Osteocyte (in vitro differentiated cells): ENCODE measurements at regions not wholly inside any gene's neighbourhood (a gene's known extent, or its start where the extent isn't known, plus 50 kb on each side); places are given as distances from the start of the nearest gene placed in this dataset.

Experiments
- DNase-seq: peaks from one replicate; pipeline ENCODE4 v3.0.0; 2021; ENCODE audit warnings: mixed read lengths; ENCODE audit not compliant: unreplicated experiment; ENCODE audit errors: extremely low spot score
- H3K27ac Mint-ChIP-seq: one replicate; pipeline ENCODE4 v1.8.0; 2021; ENCODE audit warnings: mild to moderate bottlenecking, mixed read lengths; ENCODE audit not compliant: unreplicated experiment
- H3K27me3 Mint-ChIP-seq: one replicate; pipeline ENCODE4 v1.8.0; 2021; ENCODE audit warnings: mixed read lengths; ENCODE audit not compliant: unreplicated experiment
- H3K36me3 Mint-ChIP-seq: one replicate; pipeline ENCODE4 v1.8.0; 2021; ENCODE audit warnings: mixed read lengths; ENCODE audit not compliant: unreplicated experiment
- H3K4me1 Mint-ChIP-seq: one replicate; pipeline ENCODE4 v1.8.0; 2021; ENCODE audit warnings: mixed read lengths; ENCODE audit not compliant: unreplicated experiment
- H3K4me3 Mint-ChIP-seq: one replicate; pipeline ENCODE4 v1.8.0; 2021; ENCODE audit warnings: mild to moderate bottlenecking, moderate library complexity, mixed read lengths; ENCODE audit not compliant: unreplicated experiment
- H3K9me3 Mint-ChIP-seq: one replicate; pipeline ENCODE4 v1.8.0; 2021; ENCODE audit warnings: mixed read lengths; ENCODE audit not compliant: unreplicated experiment
- TF ChIP-seq, protein P1 (sequence below): fragments of 200-600 bp; sonication (generic); IDR thresholded peaks from 2 replicates; pipeline ENCODE4 v1.5.0; 2021; ENCODE audit warnings: antibody characterized with exemption, mild to moderate bottlenecking, moderate library complexity

GRCh38 chr11:106236295-106236694 is 158.8 kb downstream of the AASDHPPT start:
- DNase-seq = no peak
- TF ChIP-seq, protein P1, sequence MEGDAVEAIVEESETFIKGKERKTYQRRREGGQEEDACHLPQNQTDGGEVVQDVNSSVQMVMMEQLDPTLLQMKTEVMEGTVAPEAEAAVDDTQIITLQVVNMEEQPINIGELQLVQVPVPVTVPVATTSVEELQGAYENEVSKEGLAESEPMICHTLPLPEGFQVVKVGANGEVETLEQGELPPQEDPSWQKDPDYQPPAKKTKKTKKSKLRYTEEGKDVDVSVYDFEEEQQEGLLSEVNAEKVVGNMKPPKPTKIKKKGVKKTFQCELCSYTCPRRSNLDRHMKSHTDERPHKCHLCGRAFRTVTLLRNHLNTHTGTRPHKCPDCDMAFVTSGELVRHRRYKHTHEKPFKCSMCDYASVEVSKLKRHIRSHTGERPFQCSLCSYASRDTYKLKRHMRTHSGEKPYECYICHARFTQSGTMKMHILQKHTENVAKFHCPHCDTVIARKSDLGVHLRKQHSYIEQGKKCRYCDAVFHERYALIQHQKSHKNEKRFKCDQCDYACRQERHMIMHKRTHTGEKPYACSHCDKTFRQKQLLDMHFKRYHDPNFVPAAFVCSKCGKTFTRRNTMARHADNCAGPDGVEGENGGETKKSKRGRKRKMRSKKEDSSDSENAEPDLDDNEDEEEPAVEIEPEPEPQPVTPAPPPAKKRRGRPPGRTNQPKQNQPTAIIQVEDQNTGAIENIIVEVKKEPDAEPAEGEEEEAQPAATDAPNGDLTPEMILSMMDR = no peak
- no peaks in the 10 kb centered on the region for H3K9me3 Mint-ChIP-seq
- no peaks in the 10 kb centered on the region for H3K36me3 Mint-ChIP-seq
- no peaks in the 10 kb centered on the region for H3K4me1 Mint-ChIP-seq
- H3K27ac Mint-ChIP-seq = no peak overlapping the region
- H3K4me3 Mint-ChIP-seq = no peak overlapping the region
- H3K27me3 Mint-ChIP-seq = peaks cover 38% of the 10 kb centered on the region

DNA sequence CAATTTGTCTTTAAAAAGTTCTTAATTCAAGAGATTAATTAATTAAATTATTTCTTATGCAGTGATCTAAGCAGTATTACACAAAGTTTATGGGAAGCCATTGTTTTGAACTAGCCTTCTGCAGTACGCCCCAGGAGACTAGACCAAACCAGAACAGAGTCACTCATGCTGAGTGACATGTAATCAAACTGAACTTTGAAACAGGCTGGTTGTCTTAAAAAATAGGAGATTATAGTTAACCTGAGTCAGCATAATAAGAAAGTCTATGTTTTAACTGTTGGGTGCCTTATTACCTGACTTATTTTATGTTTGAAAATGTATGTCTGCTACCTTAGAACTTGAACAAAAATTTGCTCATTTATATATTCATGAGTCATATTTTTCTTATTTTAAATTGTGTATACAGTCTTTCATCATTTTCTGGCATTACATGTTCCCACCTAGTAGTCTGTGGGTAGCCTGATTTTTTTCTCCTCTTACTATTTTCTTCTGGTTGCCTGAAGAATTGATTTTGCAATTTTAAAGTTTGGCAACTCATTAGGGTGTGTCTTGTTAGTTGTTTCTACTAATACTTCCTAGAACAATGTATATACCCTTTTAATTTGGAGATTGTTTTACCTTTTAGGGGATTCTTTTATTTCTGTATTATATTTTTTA is 161.4 kb downstream of the AASDHPPT start:
- no peak for DNase-seq
- Mint-ChIP-seq H3K36me3 (no peaks in the 10 kb centered on the region), H3K9me3 (no peaks in the 10 kb centered on the region), H3K4me3 (no peak overlapping the region), H3K27me3 (peaks cover 27% of the 10 kb centered on the region), H3K27ac (no peak overlapping the region), H3K4me1 (no peaks in the 10 kb centered on the region)
- TF ChIP-seq, protein P1 = no peak

GRCh38 chr11:106241601-106242257 is 164.3 kb downstream of the AASDHPPT start:
- Mint-ChIP-seq H3K9me3 (peaks cover 6% of the 10 kb centered on the region), H3K4me3 (no peak overlapping the region)

DNA sequence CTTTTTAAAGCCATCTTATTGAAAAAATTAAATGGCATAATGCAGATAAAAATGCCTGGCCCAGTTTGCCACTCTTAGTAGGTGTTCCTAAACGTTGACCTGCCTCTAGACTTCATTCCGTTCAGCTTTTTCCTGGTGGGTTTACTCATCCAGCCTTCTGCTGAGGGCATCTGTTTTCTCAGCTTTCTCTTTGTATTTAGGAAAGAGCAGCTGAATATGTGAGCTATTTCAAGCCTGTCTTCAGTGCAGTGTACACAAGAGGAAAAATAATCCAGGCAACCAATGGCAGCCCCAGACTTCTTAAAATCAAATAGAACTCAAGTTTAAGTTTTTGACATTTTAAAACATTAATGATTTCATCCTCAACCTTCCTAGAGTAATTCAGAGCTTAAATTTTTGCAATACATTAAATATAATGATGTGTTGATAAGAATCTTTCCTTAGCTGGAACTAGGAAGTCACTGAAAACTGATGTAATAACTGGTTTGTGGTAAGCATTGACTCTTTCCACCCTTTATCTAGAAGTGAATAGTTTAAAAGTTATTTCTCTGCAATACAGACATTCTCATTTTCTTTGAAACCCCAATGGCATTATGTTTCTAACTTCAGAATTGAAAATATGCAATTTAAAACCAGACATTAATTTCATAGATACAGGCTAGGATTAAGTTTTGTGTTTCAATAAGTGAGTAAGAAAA is 165.4 kb downstream of the AASDHPPT start:
- no peaks in the 10 kb centered on the region for H3K4me1 Mint-ChIP-seq
- DNase-seq = no peak
- H3K36me3 Mint-ChIP-seq = peaks cover 2% of the 10 kb centered on the region
- no peak overlapping the region for H3K4me3 Mint-ChIP-seq
- TF ChIP-seq, protein P1 = no peak
- H3K27ac Mint-ChIP-seq = no peak overlapping the region
- H3K27me3 Mint-ChIP-seq = peaks cover 32% of the 10 kb centered on the region
- peaks cover 6% of the 10 kb centered on the region for H3K9me3 Mint-ChIP-seq

More at GRCh38 chr11:106241601-106242257, 164.3 kb downstream of the AASDHPPT start:
- Mint-ChIP-seq H3K36me3 (peaks cover 2% of the 10 kb centered on the region), H3K27ac (no peak overlapping the region), H3K27me3 (peaks cover 32% of the 10 kb centered on the region), H3K4me1 (no peaks in the 10 kb centered on the region)
- no peak for DNase-seq
- TF ChIP-seq, protein P1 = no peak

DNA sequence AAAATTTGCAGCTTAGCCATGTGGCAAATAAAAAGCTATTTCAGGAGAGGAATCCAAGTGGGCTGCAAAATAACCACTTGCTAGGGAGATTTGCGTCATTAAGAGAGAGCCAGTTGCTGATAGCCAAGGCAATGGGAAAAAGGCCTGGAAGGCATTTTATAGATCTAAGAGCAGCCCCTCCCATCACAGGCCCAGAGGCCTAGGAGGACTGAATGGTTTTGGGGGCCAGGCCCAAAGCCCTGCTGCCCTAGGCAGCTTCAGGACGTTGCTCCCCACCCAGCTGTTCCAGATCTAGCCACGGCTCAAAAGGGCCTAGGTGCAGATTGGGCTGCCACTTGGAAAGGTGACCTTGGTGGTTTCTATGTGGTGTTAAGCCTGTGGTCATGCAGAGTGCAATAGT is 169.0 kb downstream of the AASDHPPT start:
- no peaks in the 10 kb centered on the region for H3K4me1 Mint-ChIP-seq
- no peak for DNase-seq
- TF ChIP-seq, protein P1 = no peak
- peaks cover 6% of the 10 kb centered on the region for H3K9me3 Mint-ChIP-seq
- H3K4me3 Mint-ChIP-seq = no peak overlapping the region
- H3K27me3 Mint-ChIP-seq = peaks cover 21% of the 10 kb centered on the region
- no peak overlapping the region for H3K27ac Mint-ChIP-seq
- H3K36me3 Mint-ChIP-seq = peaks cover 2% of the 10 kb centered on the region
